HG02759 (cell line): ENCODE measurements at regions not wholly inside any gene's neighbourhood (a gene's known extent, or its start where the extent isn't known, plus 50 kb on each side); places are given as distances from the start of the nearest gene placed in this dataset.
"Not testable (repeated sequence)": the region's sequence is repeated elsewhere in the genome, so short reads cannot be mapped to it uniquely, and the experiment has no call there.

Experiments used
- ATAC-seq: cut with Tn5 transposase; IDR thresholded peaks from one replicate; pipeline ENCODE4 v1.9.1; 2021; ENCODE audit warnings: mild to moderate bottlenecking, moderate library complexity; ENCODE audit not compliant: unreplicated experiment

DNA sequence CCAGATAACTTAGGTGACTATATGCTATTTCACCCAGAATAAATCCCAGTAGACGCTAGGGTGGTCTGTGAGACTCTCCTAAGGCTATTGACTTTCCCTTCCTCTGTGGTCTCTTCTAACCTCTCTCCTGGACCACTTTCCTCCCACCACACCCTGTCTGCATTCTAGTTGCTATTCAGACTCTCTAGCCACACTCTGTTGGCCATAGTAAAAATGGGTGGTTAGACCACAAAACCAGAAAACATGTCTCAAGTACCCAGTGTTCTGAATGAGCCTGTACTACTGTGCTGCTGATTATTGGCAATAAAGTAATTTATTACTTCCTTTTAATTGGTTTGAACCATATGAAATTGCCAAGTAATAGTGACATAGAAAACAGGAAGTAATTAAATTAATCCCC, 240.8 kb downstream of the KIF20B start:
- ATAC-seq: peak; percentile 60

GRCh38 chr10:89944138-89944537, 242.7 kb downstream of the KIF20B start:
- no peak for ATAC-seq

- no peak for ATAC-seq
Observed at GRCh38 chr10:89946106-89946505, 244.7 kb downstream of the KIF20B start.

- ATAC-seq: no peak
Observed at GRCh38 chr10:89949496-89949895, 248.1 kb downstream of the KIF20B start.

- no peak for ATAC-seq
Observed at GRCh38 chr10:89952325-89952724, 250.9 kb downstream of the KIF20B start.

- no peak for ATAC-seq
Observed at GRCh38 chr10:89952751-89953150, 251.4 kb downstream of the KIF20B start.

- ATAC-seq: no peak
Observed at GRCh38 chr10:89954061-89954460, 252.7 kb downstream of the KIF20B start.

DNA sequence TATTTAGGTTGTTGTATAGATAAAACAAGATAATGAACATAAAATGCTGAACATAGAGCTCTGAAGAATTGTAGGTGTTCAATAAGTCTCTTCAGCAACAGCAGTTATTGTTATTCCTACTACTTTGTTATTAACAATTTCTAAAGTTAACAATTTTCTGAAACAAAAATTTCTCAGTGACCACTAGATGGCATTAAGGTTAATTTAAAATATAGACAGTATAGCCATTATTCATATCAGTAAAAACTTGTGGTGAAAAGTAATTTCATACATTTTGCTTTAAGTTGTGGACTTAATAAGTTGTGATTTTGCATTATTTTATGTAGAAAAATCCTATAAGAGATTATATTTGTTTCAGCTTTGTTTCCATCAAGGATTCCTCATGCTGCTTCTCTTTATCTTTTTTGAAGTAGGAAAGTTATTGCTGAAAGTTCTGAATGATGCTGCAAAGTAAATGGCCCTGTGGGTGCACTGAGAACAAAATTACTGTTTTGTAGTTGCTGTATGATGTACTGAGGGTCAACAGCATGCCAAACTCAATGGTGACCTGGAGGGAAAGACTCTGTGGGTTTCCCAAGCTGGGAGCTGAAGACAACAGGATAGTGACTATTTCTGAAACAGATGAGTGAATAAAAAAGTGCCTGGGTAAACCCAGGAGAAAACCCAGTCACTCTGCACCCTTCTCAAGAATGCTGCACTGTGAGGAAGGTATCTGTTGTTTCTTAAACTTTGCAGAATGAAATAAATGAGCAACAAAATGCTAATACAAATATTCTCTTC, 253.6 kb downstream of the KIF20B start:
- ATAC-seq: no peak

DNA sequence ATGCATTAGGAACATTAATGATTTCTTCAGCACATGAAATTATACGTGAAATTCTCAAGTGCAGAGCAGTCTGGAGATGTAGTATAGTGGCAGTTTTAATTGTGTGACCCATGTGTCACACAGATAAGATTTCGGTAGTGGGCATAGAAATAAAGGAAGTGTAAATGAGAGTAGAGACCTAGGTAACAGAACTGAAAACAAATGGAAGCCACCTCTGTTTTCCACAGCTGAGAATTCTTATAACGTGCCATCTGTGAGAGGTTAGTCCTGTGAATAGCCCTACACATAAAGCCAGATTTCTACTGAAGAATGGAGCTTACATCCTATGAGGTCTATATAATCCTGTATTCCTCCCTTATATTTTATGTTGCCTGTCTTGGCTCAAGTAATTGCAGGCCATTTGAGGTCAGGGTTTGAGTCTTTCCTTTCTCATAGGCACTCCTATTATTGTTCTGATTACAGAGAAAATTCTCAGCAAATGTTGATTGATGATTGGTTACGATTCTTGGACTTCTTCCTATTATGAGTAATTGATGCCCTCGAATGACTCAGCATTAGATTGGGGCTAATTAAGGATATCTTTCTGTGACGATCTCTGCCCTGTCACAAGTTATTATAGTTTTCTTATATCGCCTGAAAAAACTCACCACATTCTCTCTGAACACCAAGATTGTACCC, 258.2 kb downstream of the KIF20B start:
- no peak for ATAC-seq

DNA sequence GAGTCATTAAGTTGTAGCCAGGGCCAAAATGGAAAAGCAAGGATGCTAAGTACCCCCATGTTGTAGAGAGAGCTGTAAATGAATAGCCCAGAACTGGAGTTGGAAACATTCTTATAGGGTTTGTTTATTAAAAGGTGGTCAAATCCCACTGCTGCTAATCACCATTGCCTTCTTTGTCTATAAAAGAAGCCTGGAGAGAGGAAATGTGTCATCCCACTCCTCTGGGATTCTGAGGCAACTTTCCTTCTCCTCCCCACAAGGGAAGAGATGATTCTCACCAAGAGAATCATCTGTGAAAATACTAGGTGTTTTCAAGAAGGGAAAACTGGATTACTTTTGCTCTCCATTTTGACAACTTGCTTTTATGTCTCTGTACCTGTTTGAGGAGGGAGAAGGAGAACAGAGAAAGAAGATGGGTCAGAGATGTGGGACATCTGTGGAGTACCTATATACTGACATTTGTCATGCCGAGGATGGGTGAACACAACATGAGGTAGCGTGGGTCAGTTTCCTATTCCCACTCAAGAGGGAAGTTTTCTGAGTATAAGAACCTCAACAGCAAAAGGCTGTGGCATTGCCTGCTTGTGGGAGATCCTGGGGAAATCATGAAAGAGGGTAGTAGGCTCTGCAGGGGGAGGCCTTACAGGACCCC, 262.2 kb downstream of the KIF20B start:
- ATAC-seq: no peak

DNA sequence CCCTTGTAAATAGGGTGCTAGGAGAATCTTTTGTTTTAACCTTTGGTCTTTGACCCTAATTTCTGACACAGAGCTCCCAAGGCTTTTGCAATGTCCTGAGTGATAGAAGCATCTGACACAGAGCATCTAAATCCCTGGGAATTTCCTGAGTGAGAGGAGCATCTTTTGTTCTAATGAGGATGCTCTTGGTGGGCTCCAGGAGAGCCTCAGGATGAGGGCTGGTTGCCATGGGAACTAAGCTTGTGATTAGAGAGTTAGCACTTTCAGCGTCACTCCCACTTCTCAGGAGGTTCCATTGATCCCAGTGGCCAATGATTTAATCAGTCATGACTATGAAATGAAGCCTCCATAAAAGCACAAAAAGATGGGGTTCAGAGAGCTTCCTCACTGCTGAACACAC, 264.8 kb downstream of the KIF20B start:
- ATAC-seq: no peak

GRCh38 chr10:89973326-89973725, 271.9 kb downstream of the KIF20B start:
- no peak for ATAC-seq

DNA sequence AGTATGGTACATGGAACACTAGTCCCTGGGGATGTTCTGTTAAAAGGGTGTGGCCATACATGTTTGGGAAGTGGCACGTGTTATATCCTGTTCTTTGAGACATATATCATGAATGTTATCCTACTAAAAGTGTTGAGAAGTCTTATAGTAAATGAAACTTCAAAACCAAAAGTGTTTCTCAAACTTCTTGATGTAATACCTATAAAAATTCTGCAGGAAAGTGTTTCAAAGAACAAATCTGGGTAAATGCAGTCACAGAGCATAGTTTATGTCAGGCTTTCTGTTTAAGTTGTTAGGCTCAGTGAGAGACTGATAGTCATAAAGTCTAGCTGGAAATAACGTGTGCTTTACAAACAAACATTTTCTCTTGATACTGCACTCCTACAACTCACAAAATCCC, 273.7 kb downstream of the KIF20B start:
- ATAC-seq: no peak

DNA sequence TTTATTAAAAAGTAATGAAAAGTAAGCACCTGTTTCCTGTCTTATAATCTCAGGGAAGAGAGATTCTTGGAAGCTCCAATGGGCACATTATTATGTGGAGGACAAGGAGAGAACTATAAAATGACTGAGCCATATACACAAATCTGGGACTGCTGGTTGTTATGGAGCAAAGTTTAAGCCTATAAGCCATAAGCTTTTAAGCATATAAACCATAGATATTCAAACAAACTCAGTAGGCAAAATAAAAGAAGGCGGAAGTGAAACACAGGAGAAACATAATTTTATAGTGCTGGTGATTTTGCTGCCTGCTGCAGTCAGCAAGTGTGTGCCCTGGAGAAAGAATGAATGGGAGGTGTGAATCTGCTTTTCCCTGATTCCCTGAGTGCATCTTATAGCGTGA, 274.4 kb downstream of the KIF20B start:
- ATAC-seq: no peak

GRCh38 chr10:89978081-89978480, 276.7 kb downstream of the KIF20B start:
- ATAC-seq: no peak

DNA sequence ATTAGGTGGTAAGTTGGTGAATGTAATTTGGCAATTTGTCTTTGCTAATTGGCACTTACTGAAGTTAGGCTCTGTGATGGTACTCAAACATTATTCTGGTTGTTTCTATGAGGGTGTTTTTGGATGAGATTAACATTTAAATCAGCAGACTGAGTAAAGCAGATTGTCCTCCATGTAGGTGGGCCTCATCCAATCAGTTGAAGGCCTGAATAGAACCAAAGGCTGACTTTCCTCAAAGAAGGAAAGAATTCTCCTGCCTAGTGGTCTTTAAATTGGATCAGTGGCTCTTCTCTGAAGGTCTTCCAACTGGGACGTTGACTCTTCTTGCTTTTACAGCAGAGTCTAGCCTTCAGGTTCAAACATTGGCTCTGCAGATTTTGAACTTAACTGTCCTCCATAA, 278.3 kb downstream of the KIF20B start:
- no peak for ATAC-seq

DNA sequence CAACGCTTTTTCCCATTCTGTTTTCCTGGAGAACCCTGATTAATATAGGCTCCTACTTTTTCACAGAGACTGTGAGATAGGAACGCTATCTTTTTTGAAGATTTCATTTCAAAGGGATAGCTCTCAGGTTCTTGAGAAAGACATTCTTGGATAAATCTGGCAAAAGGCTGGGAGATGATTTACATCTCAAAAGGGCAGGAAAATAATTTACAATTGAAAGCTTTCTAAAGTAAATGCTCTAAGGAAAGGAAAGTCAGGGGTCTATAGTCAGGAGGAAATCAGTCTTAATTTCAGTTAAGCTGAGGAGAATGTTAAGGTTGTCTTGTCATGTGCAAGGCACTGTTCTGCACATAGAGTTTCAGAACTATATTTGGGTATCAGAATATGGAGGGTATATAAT, 278.8 kb downstream of the KIF20B start:
- no peak for ATAC-seq

GRCh38 chr10:89981891-89982290, 280.5 kb downstream of the KIF20B start:
- no peak for ATAC-seq

- no peak for ATAC-seq
Observed at GRCh38 chr10:89985446-89985845, 284.1 kb downstream of the KIF20B start.

DNA sequence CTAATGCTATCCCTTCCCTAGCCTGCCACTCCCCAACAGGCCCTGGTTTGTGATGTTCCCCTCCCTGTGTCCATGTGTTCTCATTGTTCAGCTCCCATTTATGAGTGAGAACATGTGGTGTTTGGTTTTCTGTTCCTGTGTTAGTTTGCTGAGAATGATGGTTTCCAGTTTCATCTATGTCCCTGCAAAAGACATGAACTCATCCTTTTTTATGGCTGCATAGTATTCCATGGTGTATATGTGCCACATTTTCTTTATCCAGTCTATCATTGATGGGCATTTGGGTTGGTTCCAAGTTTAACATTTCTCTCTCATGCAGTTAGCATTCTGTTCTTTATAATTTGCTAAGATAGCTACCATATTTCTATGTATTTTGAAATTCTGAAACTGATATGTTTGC, 287.0 kb downstream of the KIF20B start:
- not testable (repeated sequence) for ATAC-seq

- no peak for ATAC-seq
Observed at GRCh38 chr10:89992575-89992974, 291.2 kb downstream of the KIF20B start.

DNA sequence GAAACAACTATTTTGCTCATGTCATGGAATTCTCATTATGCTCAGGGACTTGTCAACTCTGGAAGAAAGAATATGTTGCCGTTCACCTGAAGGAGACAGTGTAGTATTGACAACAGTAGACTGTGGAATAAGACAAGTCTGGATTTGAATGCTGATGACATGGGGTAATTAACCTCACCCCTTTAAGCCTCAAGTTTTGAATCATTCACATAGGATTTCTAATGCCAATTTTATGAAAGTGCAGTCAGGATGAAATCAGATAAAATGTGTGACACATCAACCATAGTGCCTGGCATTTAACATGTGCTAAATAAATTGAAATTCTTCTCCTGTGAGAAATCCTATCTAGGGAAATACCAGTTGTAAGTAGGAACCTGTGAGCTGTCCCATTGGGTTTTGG, 305.8 kb downstream of the KIF20B start:
- no peak for ATAC-seq
